GM12878 (cell line): ENCODE measurements at regions not wholly inside any gene's neighbourhood (a gene's known extent, or its start where the extent isn't known, plus 50 kb on each side); places are given as distances from the start of the nearest gene placed in this dataset.

ENCODE experiments used
- ATAC-seq: fragments of 200-7000 bp; cut with Tn5 transposase; 3 replicates; pipeline ENCODE4 v1.9.1; 2020; ENCODE audit warnings: mild to moderate bottlenecking, moderate library complexity
- BruUV-seq: library from RNA; stranded (reverse); fragments of 400-500 nt; replicated peaks from 2 replicates; lab custom pipeline; 2021; lab: Mats Ljungman, UMichigan
- CTCF ChIA-PET: fragments of 300-600 bp; sonication (Branson Sonifier 250); formaldehyde crosslinking; extraction: SDS; loops from one replicate; lab custom pipeline; 2021; ENCODE audit warnings: inconsistent platforms; lab: Yijun Ruan, JAX
- POLR2A ChIA-PET: fragments of 350-600 bp; formaldehyde crosslinking; extraction: SDS; loops from one replicate; lab custom pipeline; 2021; ENCODE audit warnings: inconsistent platforms; lab: Charles Lee
- RAD21 ChIA-PET: fragments of 300-600 bp; sonication (Branson Sonifier 250); formaldehyde crosslinking; loops from one replicate; lab custom pipeline; 2023; ENCODE audit warnings: antibody characterized with exemption; ENCODE audit not compliant: unreplicated experiment; lab: Charles Lee
- SMC1A ChIA-PET: fragments of 300-600 bp; sonication (Branson Sonifier 250); formaldehyde crosslinking; loops from one replicate; lab custom pipeline; 2023; ENCODE audit not compliant: unreplicated experiment, uncharacterized antibody; lab: Charles Lee
- DNase-seq: peaks from one replicate; pipeline ENCODE4 v3.0.0-alpha.2; 2011; ENCODE audit warnings: low read depth, low spot score
- FAIRE-seq: peaks from 3 replicates; lab custom pipeline; 2011; peaks lifted over from hg19 to GRCh38; lab: Jason Lieb, UNC
- H2AFZ ChIP-seq: 2 replicates; pipeline ENCODE4 v1.6.0; 2011; ENCODE audit warnings: low read depth, low read length, control low read depth; ENCODE audit not compliant: control insufficient read depth
- H3K27ac ChIP-seq: 2 replicates; pipeline ENCODE4 v1.5.1; 2011; ENCODE audit warnings: control low read depth; ENCODE audit not compliant: control insufficient read depth, insufficient read depth
- H3K27me3 ChIP-seq, 2 experiments: replicated peaks in 1 of 2; 2 replicates each; pipeline versions ENCODE4 v1.6.0 to v1.6.1; 2011; ENCODE audit warnings: low read length in 1 of 2; ENCODE audit not compliant: control insufficient read depth in 2 of 2, insufficient read depth in 2 of 2
- H3K36me3 ChIP-seq, 2 experiments: 2 replicates each; pipeline ENCODE4 v1.5.1; 2011; ENCODE audit warnings: low read length in 1 of 2; ENCODE audit not compliant: control insufficient read depth in 2 of 2, insufficient read depth in 2 of 2
- H3K4me1 ChIP-seq: 2 replicates; pipeline ENCODE4 v1.6.1; 2011; ENCODE audit warnings: mild to moderate bottlenecking, low read length, moderate library complexity, mixed read lengths; ENCODE audit not compliant: control insufficient read depth, insufficient read depth
- H3K4me2 ChIP-seq: 2 replicates; pipeline ENCODE4 v1.6.0; 2011; ENCODE audit warnings: control low read depth; ENCODE audit not compliant: control insufficient read depth, insufficient read depth
- H3K4me3 ChIP-seq: fragments of 200-600 bp; sonication (generic); 2 replicates; pipeline ENCODE4 v1.5.1; 2016
- H3K79me2 ChIP-seq: 2 replicates; pipeline ENCODE4 v1.6.0; 2011; ENCODE audit warnings: low read length; ENCODE audit not compliant: control insufficient read depth, insufficient read depth
- H3K9ac ChIP-seq: 2 replicates; pipeline ENCODE4 v1.8.0; 2011; ENCODE audit warnings: low read length, control low read depth, mixed read lengths; ENCODE audit not compliant: control insufficient read depth, insufficient read depth
- H3K9me3 ChIP-seq: replicated peaks from 3 replicates; pipeline ENCODE4 v1.5.1; 2011; ENCODE audit warnings: mild to moderate bottlenecking, low read length; ENCODE audit not compliant: control insufficient read depth, insufficient read depth
- H4K20me1 ChIP-seq: 2 replicates; pipeline ENCODE4 v1.6.0; 2011; ENCODE audit not compliant: control insufficient read depth, insufficient read depth
- IRF5 ChIP-seq: fragments of 450-650 bp; IDR thresholded peaks from 2 replicates; pipeline ENCODE4 v1.6.1; 2017; ENCODE audit warnings: borderline replicate concordance
- MTA3 ChIP-seq: IDR thresholded peaks from 2 replicates; pipeline ENCODE4 v1.6.1; 2012; ENCODE audit warnings: low read length, inconsistent platforms, borderline replicate concordance
- RAD51 ChIP-seq: fragments of 450-650 bp; IDR thresholded peaks from 2 replicates; pipeline ENCODE4 v1.6.1; 2016; ENCODE audit warnings: moderate library complexity, mild to moderate bottlenecking, inconsistent platforms
- RUNX3 ChIP-seq: IDR thresholded peaks from 2 replicates; pipeline ENCODE4 v1.6.1; 2012; ENCODE audit warnings: low read length, inconsistent platforms
- SIX5 ChIP-seq: IDR thresholded peaks from 2 replicates; pipeline ENCODE4 v1.6.1; 2011; ENCODE audit warnings: mild to moderate bottlenecking, low read depth, low read length, moderate library complexity; ENCODE audit not compliant: severe bottlenecking
- ZSCAN29 ChIP-seq: fragments of 450-650 bp; IDR thresholded peaks from 2 replicates; pipeline ENCODE4 v1.6.1; 2017; ENCODE audit warnings: mild to moderate bottlenecking, moderate library complexity
- WGBS: methylation state at CpG from one replicate; pipeline ENCODE4 v1.1.6; 2016; ENCODE audit warnings: low lambda C conversion rate; ENCODE audit not compliant: insufficient replicate concordance, insufficient coverage; ENCODE audit errors: missing lambda C conversion rate; 5-methylcytosine and 5-hydroxymethylcytosine counted together
- in situ Hi-C: fragments of 300-500 bp; cut with MboI; formaldehyde crosslinking; loops from 9 replicates; pipeline ENCODE4 v1.14.3; 2018; ENCODE audit warnings: mixed read lengths
- intact Hi-C: fragments of 100-400 bp; cut with micrococcal nuclease; formaldehyde crosslinking; loops from one replicate; pipeline ENCODE4 v1.14.2; 2022; ENCODE audit not compliant: unreplicated experiment
- TF ChIP-seq, protein P1 (sequence below): IDR thresholded peaks from 2 replicates; pipeline ENCODE4 v1.6.1; 2011; ENCODE audit warnings: low read depth, low read length, improper control_type of control experiment, borderline replicate concordance
- TF ChIP-seq, protein P2 (sequence below): fragments of 450-650 bp; IDR thresholded peaks from 2 replicates; pipeline ENCODE4 v1.6.1; 2016; ENCODE audit warnings: mild to moderate bottlenecking

DNA sequence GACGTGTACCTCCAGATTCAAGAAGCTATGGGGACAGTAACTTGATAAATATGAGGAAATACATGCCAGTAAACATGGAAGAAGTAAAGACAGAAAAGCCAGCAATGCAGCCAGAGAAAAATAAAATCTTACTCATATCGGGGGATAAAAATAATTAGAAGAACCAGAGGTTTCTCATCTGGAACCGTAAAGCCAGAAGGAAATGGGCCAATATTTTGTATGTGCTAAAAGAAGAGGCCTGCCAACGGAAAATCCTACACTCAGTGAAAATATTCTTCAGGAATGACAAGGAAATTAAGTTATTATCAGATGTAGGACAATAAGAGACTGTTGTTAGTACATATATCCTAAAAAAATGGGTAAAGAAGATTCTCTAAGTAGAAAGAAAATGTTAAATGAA is 401.2 kb downstream of the CDC14C start:
- Histone ChIP-seq H3K27me3 (no peaks in the 10 kb centered on the region), H3K36me3 (no peaks in the 10 kb centered on the region), H2AFZ (no peak overlapping the region), H3K4me2 (no peak overlapping the region), H3K27ac (no peak overlapping the region), H3K4me1 (peaks cover 4% of the 10 kb centered on the region), H3K4me3 (no peak overlapping the region), H3K9ac (no peak overlapping the region), H3K9me3 (no peaks in the 10 kb centered on the region), H4K20me1 (no peaks in the 10 kb centered on the region), H3K79me2 (no peaks in the 10 kb centered on the region)
- ATAC-seq (no peak), FAIRE-seq (no peak), DNase-seq (no peak)
- CTCF ChIA-PET, result no interaction called here
- TF ChIP-seq MTA3 (no peak), RUNX3 (no peak), SIX5 (no peak), IRF5 (no peak), RAD51 (no peak), ZSCAN29 (no peak)
- TF ChIP-seq, protein P1, sequence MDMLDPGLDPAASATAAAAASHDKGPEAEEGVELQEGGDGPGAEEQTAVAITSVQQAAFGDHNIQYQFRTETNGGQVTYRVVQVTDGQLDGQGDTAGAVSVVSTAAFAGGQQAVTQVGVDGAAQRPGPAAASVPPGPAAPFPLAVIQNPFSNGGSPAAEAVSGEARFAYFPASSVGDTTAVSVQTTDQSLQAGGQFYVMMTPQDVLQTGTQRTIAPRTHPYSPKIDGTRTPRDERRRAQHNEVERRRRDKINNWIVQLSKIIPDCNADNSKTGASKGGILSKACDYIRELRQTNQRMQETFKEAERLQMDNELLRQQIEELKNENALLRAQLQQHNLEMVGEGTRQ, result no peak
- TF ChIP-seq, protein P2, sequence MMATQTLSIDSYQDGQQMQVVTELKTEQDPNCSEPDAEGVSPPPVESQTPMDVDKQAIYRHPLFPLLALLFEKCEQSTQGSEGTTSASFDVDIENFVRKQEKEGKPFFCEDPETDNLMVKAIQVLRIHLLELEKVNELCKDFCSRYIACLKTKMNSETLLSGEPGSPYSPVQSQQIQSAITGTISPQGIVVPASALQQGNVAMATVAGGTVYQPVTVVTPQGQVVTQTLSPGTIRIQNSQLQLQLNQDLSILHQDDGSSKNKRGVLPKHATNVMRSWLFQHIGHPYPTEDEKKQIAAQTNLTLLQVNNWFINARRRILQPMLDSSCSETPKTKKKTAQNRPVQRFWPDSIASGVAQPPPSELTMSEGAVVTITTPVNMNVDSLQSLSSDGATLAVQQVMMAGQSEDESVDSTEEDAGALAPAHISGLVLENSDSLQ, result no peak
- SMC1A ChIA-PET, result no interaction called here
- no TSS peak for BruUV-seq
- RAD21 ChIA-PET, result no interaction called here
- intact Hi-C loops, result no loop called here
- POLR2A ChIA-PET, result no interaction called here
- in situ Hi-C loops, result no loop called here
- 16% methylated on average over 4 of the region's 4 CpGs for WGBS
